DND-41 (cell line): ENCODE measurements at regions not wholly inside any gene's neighbourhood (a gene's known extent, or its start where the extent isn't known, plus 50 kb on each side); places are given as distances from the start of the nearest gene placed in this dataset.

Source experiments
- CTCF ChIP-seq: IDR thresholded peaks from 2 replicates; pipeline ENCODE4 v1.5.1; 2012; ENCODE audit warnings: borderline replicate concordance, low read length, moderate library complexity, mild to moderate bottlenecking; ENCODE audit not compliant: poor library complexity, severe bottlenecking; ENCODE audit errors: extremely low read depth
- EZH2 ChIP-seq: IDR thresholded peaks from 3 replicates; pipeline ENCODE4 v1.6.1; 2012; ENCODE audit warnings: borderline replicate concordance, low read depth, mild to moderate bottlenecking, moderate library complexity, low read length, inconsistent platforms; ENCODE audit not compliant: severe bottlenecking

DNA sequence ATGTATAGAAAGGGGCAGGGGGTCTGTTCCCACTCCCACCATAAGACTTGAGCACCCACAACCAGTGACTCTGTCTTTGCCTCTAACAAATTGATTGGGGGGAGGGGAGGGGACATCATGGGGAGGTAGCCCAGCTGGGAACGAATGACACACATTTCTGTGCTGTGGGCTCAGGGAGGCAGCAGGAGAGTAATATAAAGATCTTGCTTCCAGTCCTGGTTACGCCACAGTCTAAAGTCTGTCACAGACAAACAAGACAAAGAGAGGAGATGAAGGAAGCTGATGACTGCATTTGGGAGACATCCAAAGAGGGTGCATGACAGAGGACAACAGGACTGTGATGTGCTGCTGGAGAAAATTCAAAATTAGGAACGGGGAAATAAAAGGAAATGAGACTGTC lies 153.9 kb downstream of the ACTR3B start:
- TF ChIP-seq CTCF: no peak
- no peak for TF ChIP-seq EZH2
